Stimulated activated CD8-positive, alpha-beta memory T cell treated with anti-CD3 and anti-CD28 coated beads, Interleukin-12 subunit alpha, Interleukin-12 subunit beta, amount 100 ng/mL, for 4 hours (primary cell): ENCODE measurements at regions not wholly inside any gene's neighbourhood (a gene's known extent, or its start where the extent isn't known, plus 50 kb on each side); places are given as distances from the start of the nearest gene placed in this dataset.
"Not testable (repeated sequence)": the region's sequence is repeated elsewhere in the genome, so short reads cannot be mapped to it uniquely, and the experiment has no call there.

Source experiments
- DNase-seq: peaks from one replicate; pipeline ENCODE4 v3.0.0-alpha.2; 2020; ENCODE audit warnings: low read depth

DNA sequence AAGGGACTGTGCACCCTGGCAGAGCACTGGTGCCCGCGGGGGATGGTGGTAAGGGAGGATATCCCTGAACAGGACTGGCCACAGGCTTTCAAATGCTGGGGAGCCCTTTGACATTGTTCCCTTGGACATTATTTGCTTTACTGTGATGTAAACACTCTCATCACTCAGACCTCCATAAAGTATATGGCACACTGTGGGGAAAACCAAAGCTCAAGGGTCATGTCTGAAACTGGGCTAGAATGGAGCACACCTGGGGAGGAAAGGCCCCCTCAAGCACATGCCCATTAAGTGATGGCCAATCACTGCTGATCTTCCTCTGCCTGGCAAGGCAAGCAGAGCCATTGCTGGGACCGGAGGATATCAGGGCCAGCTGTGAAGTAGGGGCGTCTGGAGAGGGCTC is 60.9 kb upstream of the TENM4 start:
- DNase-seq: no peak

DNA sequence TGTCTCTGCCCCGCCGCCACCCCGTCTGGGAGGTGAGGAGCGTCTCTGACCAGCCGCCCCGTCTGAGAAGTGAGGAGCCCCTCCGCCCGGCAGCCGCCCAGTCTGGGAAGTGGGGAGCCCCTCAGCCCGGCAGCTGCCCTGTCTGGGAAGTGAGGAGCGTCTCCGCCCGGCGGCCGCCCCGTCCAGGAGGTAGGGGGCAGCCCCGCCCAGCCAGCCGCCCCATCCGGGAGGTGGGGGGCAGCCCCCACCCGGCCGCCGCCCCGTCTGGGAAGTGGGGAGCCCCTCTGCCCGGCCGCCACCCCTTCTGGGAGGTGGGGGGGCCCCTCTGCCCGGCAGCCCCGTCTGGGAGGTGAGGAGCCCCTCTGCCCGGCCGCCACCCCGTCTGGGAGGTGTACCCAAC is 59.1 kb upstream of the TENM4 start:
- DNase-seq: not testable (repeated sequence)

GRCh38 chr11:79498667-79499066 is 57.8 kb upstream of the TENM4 start:
- no peak for DNase-seq

DNA sequence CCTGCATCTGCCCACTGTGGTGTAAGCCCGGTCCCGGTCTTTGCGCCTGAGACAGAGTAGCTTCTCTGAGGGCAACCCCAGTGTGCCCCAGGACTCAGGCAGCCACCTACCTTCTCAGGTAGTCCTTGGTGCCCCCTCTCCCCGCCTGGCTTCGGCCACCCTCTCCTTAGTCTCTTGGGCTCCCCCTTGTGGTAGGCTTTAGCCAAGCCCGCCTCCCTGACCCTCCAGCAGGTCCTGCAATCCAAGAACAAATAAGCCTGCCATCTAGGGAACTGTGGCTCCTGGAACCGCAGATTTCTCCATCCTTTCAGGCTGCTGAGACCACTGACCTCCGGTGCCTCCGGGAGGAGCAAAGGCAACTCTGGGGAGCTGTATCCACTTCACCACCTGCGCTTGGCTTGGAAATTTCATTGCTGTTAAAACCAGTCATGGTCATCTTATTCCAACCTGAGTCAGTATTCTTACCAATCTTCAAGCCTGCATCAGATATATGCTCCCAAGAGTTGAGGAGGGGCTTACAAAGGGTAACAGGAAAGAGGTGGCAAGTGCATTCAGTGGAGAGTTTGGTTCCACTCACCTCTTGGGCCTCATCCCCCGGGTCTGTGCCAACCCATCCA is 52.8 kb upstream of the TENM4 start:
- DNase-seq: no peak

- no peak for DNase-seq
These were observed 51.2 kb upstream of the TENM4 start for GRCh38 chr11:79492008-79492407.
